CD4-positive, alpha-beta T cell treated with Interleukin-1 beta for 1 hour (primary cell): ENCODE measurements at regions not wholly inside any gene's neighbourhood (a gene's known extent, or its start where the extent isn't known, plus 50 kb on each side); places are given as distances from the start of the nearest gene placed in this dataset.
A peak's percentile ranks its signal among the peaks of the same experiment; 100 is the strongest.

Source experiments
- DNase-seq, 2 donors: peaks; one replicate each; pipeline ENCODE4 v3.0.0-alpha.2; 2020 to 2022

DNA sequence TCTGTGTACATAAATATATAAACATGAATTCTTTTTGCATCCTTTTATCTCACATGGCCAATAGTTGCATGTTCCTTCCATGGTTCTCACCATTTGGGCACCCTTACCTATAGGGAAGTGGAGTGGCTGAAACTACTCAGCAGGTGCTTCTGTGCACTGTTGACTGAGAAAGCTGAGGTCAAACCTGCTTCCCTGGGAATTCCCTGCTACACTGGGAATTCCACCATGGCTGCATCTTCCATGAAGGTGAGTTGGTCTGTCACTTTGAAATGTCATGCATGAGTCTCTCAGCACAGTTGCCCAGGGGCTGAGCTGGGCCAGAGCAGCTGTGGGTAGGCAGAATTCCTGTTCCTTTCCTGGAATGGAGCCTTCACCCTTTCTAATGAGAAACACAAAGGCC, 193.8 kb upstream of the PRSS16 start:
- DNase-seq = no peak

DNA sequence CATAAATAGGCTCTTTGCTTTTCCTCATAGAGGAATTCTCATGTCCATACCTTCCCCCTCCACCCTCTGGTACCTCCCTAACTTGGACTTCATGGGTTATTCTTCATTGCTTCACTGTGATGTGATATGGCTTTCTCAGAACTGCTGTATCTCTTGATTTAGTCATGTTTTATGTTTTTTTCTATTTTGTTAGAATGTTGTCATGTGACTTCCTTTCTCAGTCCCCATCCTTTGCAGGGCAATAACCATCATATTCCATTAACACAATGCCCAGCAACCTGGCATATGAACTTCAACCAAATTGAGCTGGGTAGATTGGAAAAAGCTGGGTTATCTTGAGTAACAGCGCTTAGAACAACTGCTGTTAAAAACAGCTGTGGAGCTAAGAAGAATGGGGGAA, 190.9 kb upstream of the PRSS16 start:
- DNase-seq = no peak

DNA sequence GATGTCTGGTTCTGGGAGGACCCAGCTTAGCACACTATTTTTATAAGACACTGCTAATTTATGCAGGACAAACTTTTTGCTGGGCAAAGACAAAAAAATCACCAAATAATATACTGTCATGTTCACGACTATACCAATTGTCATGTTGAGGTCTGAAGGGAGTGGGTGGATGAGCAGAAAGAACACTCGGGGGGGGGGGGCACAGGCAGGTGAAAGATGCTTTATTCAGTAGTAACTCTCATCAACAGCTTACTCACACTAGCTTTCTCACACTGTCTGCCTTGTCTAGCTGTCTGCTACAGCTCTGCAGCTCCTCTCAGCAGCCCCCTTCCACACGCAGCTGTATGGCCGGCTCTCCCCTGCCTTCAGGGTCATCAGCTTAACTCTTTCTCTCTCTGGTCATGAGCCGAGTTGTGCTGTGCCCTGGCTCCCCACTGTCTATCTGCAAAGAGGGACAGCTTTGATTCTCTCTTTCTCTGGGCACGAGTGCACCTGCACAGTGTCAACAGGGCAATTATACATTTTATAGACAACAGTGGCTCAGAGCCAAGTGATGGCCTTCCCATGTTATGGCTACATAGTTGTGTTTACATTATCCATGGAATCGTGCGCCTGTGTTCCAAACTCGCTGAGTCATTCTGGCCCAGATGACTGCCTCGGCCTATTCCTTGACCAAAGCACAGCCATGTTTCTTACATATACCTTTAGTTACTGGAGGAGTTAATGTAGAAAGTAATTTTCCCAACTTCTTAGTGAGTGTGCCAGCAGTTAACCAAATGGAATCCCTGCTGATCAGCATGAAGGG, 187.7 kb upstream of the PRSS16 start:
- DNase-seq = no peak

DNA sequence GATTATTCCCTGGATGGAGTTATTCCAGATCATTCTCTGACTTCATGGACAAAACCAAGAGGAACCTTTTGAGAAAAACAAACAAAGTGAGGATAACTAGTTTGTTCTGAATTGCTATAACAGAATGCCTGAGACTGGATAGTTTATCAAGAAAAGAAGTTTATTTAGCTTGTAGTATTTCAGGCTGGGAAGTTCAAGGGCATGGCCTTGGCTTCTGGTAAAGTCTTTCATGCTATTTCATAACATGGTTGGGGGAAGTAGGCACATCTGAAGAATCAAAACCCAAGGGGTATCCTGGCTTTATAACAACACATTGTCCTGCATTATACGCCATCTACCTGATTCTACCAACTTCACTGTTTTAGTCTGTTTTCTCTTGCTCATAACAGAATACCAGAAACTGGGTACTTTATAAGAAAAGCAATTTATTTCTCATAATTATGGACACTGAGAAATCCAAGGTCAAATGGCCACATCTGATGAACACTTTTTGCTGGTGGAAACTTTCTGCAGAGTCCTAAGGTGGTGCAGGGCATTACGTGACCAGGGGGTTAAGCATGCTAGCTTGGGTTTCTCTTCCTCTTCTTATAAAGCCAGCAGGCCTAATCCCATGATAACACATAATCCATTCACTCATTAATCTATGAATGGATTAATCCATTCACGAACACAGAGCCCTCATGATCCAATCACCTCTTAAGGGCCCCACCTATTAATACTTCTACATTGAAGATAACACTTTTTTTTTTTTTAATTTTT, 186.1 kb upstream of the PRSS16 start:
- no peak for DNase-seq

DNA sequence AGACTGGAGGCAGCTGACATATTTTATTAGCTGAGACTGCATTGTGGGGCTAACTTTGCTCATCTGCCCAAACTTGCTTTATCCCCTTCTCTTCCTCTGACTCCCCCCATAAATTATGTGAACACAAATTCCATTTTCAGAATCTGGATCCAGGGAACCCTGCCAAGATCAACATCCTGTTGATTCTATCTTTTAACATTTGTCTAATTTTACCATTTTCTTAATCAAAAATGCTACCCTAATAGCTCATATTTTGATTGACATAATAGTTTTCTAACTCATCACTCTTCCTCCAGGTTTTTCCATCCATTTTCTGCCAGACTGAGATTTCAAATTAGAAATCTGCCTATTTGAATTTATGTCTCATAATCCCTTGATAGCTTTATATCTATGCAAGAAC, 184.7 kb upstream of the PRSS16 start:
- no peak for DNase-seq

DNA sequence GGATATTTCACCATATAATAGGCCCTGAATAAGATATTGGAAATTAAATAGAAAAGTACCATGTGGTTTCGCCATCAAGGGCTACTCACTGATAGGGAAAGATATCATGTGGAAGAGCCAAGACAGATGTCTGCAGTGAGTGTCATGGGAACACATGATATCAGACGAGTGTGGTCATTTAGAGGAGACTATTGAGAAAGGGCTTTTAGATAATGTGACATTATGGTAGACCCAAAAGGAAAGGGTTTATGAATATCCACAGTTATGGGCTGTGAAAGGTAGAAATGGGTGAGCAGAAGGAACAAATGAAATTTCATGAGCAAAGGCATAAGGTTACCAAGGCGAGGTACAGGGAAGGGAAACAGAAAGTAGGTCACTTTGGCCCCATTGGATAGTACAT, 182.3 kb upstream of the PRSS16 start:
- no peak for DNase-seq

DNA sequence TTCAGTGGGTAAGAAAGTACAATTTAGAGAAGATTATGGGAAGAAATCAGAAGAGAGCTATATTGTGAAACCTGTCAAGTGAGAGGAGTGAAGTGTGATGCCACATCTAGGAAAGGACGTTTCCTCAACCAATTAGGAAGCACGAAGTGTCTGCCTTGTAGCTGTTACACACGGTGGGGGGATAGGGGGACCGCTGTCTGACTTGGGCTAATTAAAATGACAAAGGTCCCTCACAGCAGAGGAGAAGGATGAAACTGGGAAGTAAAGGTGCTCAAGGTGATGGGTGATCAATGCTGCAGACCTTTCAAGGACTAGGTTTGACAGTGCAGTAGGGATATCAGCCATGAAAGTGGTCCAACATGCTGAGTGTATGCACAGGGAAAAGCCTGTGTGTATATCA, 181.1 kb upstream of the PRSS16 start:
- DNase-seq = no peak

DNA sequence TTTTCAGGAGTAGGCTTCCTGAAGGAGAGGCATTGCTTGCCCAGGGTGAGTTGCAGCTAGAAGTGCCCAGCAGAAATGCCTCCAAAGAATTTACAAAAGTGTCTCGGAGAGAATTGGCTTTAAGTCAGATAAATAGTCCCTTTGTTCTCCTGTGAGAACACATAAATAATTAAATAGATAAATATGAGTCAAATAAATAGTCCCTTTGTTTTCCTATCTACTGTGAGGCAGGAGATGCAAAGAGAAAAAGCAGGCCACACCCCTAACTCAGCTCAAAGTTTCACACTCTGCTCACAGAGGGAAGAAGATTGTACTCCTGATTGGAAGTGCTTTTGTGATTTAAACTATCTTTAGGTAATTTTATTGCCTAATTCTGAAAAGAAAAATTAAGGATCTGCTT, 180.7 kb upstream of the PRSS16 start:
- no peak for DNase-seq

DNA sequence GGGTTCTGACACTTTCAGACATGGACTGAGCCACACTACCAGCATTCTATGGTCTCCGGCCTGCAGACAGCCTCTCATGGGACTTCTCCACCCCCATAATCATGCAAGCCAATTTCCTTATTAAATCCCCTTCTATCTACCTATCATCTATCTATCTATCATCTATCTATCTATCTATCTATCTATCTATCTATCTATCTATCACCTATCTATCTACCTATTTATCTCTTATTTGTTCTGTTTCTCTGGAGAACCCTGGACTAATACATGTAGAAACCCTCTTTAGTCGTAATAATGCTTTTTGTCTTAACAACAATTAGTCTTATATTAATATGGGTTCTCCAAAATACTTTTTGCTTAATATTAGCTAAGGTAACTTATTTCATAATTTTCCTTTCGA, 174.1 kb upstream of the PRSS16 start:
- no peak for DNase-seq

DNA sequence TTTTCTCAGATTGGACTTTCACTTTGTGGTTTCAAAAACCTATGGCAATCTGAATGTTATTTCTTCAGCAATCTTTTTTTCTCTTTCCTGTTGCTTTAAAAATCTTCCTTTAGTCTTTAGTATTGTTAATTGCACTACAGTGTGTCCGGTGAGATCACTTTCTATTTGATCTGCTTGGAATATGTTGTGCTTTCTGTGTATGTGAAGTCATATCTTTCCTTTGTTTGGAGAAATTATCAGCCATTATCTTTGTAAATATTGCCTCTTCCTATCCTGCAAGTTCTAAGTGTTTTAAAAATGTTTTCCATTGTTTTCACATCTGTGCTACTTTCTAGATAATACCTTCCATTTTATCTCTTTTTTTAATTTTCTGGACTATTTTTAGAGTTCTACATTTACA, 171.4 kb upstream of the PRSS16 start:
- DNase-seq = no peak

DNA sequence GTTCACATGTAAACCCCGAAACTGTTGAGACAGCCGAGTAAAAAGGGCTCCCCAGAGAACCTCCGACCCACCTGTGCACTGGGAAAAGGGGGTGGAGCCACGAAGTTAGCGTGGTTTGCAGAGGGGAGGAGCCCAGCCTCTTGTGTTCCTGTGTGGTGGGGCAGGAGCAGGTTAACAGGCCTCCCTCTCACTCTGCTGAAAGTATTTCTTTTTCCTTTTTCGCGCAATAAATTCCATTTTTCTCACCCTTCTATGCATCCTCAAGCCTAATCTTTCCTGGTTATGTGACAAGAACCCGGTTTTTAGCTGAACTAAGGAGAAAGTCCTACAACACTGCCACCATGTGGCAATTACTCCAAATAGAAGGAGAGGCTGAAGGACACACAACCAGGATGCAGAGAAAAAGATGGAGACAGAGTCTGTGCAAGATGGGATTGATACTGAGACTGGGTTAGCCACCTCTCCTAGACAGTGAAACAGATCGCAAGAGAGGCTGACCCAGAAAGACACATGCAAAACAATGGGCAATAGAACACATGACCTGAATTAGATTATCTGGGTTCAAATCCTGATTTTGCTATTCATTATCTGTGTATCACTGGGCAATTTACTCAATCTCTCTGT, 168.7 kb upstream of the PRSS16 start:
- DNase-seq = peak; percentile 22 to 50

DNA sequence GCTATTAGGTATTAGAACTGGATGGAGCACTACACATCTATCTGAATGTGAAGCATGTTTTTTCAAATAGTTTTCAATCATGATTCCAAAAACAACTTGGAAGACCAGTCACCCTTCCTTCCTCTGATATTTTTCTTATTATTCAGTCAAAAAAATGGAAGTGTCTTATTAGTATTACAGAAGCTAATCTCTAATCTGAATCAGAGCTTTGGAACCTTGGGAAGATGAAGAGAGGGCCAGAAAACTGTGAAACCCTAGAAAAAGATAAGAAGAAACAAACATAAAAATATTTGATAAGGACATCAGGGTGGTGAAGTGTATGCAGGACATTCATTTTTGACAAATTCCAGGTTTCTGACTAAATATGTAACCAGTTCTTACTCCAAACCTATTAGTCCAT, 166.3 kb upstream of the PRSS16 start:
- no peak for DNase-seq

DNA sequence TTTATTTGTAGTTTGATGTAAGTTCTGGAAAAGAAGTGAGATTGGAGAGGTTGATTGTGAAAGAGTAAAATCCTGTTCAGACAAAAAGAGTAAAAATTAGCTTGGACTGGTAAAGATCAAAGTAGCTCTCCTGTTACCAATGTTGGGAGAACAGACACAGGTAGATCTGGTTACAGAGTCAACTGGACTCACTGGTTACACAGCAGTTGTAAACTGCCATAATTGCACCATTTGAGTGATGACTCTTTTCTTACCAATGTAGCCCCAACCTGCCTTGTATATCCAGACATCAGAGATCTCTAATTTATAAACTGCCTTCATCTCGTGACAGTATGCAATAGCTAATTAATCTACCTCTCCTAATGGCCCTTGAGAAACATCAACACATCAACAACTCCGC, 165.6 kb upstream of the PRSS16 start:
- no peak for DNase-seq

DNA sequence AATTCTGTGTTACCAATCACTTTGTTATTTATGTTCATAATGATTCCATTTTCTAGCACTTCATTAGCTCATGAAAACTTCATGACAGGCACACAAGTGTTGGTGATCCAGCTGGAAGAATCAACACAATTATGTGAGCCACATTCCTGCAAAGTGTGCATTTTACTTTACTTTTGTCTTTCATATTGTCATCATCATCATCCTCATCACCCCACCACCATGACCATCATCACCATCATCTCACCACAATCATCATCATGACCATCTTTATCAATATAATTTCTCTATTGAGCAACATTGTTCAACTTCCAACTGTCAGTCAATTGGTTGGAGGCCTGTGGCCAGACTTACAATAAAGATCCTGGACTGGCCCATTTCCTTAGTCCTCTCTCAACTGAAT, 159.4 kb upstream of the PRSS16 start:
- no peak for DNase-seq

DNA sequence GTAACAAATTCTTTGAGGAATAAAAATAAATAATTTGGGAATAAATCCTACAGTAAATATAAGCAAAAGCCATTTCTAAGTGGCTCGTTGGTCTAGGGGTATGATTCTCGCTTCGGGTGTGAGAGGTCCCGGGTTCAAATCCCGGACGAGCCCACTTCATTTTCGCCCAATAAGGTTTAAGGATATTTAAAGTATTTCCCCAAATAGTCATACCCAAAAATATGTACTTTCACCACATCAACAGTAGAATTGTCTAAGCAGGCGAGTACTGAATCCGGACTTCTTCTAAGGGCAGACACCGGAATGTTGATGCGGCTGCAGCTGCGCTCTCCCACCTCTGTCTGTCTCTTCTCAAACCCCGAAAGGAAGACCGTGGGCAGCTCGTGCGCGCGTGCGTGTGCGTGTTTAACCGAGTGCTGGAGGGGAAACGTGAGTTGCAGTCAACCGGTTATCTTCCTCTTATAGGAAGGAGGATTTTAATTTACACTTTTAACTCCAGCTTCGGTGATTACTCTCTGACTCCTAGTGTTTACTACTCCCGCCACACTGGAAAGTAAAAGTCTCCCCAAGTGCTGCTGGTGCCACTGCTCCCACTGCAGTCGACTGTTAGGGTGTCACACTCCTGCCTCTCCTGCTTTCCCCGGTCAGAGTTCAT, 155.7 kb upstream of the PRSS16 start:
- DNase-seq = no peak

DNA sequence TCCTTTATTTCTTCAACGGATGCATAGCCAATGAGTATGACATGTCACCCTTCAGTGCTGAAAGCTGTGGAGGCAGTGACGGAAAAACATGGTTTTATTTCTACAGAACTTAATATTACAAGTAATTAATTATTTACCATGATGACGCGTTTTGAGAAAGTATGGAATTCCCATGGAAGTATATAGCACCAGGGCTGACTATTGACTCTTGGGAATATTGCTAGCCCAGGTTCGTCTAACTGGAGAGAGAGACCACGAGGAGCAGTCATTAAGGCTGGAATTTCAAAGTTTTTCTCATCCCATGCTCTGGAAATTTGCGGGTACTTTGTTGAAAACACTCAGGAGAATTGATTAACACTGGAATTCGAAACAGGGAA, 155.2 kb upstream of the PRSS16 start:
- no peak for DNase-seq

DNA sequence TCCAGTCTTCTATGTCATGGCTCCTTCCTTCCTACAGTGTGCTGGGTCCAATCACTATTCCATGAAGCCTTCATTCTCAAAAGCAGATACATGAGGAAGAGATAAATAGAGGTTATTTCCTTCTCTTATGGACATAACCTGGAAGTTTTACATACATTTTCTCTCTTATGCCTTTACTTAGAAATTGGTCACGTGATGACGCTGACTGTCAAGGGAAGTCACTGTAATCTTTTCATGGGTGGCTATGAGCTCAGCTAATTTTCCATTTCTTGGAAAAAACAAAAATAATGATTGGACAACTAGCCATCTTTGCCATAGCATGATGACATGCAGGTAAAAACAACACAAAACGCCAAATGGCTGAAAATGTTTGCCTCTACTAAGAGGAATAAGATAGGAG, 151.6 kb upstream of the PRSS16 start:
- DNase-seq = no peak

DNA sequence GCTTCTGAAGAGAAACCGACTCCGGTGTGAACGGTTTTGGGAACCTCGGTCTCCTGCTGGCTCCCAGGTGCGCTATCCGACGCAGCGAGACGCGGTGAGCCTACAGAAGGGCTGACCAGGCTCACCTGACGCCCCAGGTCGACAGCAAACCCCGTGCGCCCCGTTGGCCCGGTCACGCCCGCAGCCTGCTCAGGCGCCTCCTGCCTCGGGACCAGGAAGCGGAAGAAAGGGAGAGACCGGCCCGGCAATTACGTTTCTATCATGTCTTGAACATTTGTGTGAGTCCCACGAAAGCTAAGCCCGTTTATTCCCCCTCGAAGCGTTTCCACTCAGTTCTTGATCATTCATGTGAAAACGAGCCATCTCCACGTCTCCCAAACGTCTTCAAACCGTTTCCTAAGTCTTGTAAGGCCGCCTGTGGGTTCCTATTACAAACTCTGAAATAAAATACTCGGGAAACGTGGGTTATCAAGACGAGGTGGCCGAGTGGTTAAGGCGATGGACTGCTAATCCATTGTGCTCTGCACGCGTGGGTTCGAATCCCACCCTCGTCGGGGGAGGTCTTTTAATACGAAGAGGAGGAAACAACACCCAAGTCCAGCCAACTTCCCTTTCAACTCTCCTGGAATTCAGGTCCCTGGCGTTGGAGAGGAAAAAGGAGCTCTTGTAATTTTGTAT, 150.5 kb upstream of the PRSS16 start:
- DNase-seq = peak; percentile 9 to 10

DNA sequence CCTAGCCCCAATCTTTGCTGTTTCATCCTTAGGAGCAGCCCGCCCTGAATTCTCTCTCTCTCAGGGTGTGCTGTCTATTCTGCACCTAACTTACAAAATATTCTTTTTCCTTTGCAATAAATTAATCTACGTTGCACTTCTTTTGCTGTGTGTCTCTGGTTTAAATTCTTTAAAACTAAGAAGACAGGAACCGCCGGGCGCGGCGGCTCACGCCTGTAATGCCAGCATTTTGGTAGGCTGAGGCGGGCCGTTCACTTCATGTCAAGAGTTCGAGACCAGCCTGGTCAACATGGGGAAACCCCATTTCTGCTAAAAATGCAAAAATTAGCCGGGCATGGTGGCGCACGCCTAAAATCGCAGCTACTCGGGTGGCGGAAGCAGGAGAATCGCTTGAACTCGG, 148.5 kb upstream of the PRSS16 start:
- no peak for DNase-seq

DNA sequence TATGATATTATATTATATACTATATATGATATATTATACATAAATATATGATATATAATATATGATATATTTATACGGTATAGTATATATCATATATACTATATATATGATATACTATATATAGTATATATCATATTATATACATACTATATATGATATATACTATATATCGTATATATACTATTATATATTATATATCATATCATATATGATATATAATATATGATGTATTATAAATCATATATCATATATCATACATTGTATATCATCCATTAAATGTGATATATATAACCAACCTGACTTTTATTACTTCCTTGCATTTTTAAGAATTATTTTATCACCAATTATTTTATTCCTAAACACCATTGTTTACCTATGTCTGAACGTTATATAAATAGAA, 146.6 kb upstream of the PRSS16 start:
- no peak for DNase-seq

DNA sequence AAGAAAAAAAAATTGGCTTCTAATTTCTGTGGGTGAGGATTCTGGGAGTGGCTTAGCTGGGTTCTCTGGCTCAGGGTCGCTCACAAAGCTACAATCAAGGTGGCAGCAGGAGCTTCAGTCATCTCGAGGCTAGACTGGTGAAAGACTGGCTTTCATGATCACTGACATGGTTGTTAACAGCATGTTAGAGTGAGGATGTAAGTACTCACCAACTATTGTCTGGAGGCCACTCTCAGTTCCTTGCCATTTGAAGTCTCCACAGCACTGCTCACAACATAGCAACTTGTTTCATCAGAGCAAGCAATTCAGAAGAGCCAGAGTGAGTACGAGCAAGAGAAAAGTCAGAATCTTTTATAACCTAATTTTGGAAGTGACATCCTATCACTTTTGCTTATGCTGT, 145.7 kb upstream of the PRSS16 start:
- no peak for DNase-seq

DNA sequence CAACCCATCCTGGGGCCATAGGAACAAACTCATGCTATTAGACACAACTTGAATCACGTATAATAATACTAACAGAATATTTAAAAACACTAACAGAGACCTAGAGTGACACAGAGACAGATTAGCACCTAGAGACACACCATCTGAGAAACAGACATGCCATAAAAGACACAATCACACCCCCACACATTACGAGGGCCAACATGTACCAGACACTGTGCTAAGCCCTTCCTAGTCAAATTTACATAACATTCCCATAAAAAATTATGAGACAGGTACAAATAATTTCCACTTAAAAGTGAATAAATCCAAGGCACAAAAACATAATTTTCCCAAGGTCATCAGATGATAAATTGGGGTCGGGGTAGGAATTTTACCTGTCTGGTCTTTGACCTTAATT, 141.1 kb upstream of the PRSS16 start:
- no peak for DNase-seq

DNA sequence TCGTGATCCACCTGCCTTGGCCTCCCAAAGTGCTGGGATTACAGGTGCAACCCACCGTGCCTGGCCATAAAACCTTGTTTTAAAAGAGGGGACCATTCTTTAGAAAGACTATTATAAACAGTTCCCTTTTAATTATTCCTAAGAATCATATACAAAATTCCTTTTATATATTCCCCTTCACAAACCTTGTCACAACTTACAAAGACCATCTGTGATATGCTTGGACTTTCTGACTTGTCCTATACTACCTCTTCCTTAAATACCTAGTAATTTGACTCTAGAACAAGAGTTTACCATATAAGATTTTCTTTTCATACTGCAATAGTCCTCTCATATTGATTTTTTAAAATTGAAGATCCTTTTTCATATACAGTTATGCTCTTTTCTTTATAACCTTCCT, 135.8 kb upstream of the PRSS16 start:
- no peak for DNase-seq
